GM12865 (cell line): ENCODE measurements at regions not wholly inside any gene's neighbourhood (a gene's known extent, or its start where the extent isn't known, plus 50 kb on each side); places are given as distances from the start of the nearest gene placed in this dataset.

Source experiments
- DNase-seq: peaks from one replicate; pipeline ENCODE4 v3.0.0; 2010; ENCODE audit warnings: low read depth
- H3K4me3 ChIP-seq: 2 replicates; pipeline ENCODE4 v1.5.1; 2011; ENCODE audit warnings: mild to moderate bottlenecking, low read depth, low read length, control low read depth
- TF ChIP-seq, protein P1 (sequence below): IDR thresholded peaks from 2 replicates; pipeline ENCODE4 v1.5.1; 2011; ENCODE audit warnings: low read length, control low read depth, low read depth, inconsistent platforms; ENCODE audit not compliant: insufficient read depth; ENCODE audit errors: missing control alignments

DNA sequence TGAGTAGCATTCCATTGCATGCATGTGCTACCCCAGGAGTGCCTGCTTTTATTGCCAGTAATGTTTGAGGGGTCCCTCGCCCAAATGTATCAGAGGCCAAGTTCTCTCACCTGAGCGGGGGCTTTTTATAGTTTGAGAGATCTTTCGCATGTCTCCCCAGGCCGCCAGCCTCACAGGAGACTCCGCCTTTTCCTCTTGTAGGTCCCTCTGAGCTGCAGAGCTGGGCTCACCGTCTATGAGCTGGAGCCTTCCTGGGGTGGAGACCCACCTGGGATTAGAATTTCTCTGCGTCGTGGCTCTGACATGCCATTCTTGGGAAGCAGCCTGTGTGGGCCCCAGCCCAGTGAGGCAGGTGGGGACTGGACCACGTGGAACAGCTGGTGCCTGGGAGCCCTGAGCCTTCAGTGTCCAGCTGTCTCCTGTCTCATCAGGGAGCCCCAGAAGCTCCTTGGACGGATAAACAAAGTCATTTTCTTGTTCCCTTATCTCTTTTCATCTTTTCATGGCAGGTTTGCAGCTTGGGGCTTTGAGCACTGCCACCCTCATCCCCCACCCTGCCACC, 261.7 kb upstream of the CRY1 start:
- TF ChIP-seq, protein P1, sequence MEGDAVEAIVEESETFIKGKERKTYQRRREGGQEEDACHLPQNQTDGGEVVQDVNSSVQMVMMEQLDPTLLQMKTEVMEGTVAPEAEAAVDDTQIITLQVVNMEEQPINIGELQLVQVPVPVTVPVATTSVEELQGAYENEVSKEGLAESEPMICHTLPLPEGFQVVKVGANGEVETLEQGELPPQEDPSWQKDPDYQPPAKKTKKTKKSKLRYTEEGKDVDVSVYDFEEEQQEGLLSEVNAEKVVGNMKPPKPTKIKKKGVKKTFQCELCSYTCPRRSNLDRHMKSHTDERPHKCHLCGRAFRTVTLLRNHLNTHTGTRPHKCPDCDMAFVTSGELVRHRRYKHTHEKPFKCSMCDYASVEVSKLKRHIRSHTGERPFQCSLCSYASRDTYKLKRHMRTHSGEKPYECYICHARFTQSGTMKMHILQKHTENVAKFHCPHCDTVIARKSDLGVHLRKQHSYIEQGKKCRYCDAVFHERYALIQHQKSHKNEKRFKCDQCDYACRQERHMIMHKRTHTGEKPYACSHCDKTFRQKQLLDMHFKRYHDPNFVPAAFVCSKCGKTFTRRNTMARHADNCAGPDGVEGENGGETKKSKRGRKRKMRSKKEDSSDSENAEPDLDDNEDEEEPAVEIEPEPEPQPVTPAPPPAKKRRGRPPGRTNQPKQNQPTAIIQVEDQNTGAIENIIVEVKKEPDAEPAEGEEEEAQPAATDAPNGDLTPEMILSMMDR = no peak
- no peak overlapping the region for H3K4me3 ChIP-seq
- no peak for DNase-seq

DNA sequence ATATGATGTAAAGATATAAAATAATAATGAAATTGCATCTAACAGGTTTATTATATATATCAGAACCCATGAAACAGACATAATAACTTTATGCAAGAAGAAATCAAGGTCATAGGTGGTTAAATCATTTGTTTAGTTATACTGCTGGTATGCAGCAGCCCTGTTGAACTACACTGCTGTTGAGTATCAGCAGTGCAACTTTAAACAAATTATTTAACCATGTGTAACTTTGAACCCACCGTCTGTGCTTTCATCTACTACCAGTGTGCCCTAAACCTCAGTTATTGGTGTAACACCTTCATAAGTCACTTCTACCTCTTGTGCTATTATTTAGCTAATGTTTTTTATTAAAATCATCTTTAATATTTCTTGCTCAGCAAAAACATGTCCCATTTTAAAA, 262.3 kb upstream of the CRY1 start:
- TF ChIP-seq, protein P1 = no peak
- DNase-seq = no peak

DNA sequence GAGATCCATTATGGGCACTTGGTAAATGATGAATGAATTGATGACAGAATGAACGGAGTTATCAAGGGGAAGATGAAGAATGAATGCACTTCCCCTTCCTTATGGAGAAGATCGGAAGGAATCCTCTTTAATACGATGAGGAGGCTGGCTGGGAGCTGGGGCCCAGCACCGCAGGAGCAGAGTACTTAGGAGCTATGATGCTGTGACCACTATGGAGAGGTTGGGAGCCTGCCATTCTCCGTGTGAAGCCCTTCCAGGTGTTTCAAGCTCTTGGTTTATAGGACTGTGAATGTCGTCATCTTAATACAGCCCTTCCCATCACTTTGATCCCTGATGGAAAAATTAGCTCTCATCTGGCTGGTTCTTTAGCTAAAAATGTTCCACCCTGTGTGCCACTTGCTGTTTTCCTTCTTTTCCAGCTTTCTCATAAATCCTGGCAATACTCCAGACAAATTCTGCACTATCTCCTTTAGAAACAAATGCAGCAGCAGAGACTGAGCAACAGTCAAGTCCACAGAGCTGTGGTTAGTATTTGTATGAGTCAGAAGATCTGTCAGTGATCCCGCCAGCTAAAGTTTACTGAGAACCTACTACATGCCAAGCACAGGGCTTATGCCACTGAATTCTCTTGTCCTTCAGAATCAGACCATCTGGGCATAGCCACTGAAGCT, 263.1 kb upstream of the CRY1 start:
- TF ChIP-seq, protein P1 = no peak
- H3K4me3 ChIP-seq = no peak overlapping the region
- DNase-seq = no peak

More for the DNA sequence above, 262.3 kb upstream of the CRY1 start:
- H3K4me3 ChIP-seq = no peak overlapping the region

DNA sequence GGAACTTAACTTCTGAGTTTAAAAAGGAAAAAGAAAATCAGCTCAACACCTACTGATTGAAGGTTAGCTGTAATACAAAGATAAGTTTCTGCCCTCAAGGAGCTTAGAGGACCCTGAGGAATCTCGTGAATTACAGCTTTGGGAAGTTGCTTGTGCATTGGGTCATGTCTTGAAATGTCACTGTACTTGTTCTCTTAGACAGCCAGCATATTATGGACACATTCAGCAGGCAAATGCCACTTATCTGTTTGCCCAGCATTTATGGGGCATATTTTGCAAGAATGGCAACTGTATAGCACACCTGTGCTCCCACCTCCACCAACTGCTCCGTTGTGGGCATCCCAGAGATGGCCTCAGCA, 263.6 kb upstream of the CRY1 start:
- no peak overlapping the region for H3K4me3 ChIP-seq
- no peak for DNase-seq
- TF ChIP-seq, protein P1 = no peak

DNA sequence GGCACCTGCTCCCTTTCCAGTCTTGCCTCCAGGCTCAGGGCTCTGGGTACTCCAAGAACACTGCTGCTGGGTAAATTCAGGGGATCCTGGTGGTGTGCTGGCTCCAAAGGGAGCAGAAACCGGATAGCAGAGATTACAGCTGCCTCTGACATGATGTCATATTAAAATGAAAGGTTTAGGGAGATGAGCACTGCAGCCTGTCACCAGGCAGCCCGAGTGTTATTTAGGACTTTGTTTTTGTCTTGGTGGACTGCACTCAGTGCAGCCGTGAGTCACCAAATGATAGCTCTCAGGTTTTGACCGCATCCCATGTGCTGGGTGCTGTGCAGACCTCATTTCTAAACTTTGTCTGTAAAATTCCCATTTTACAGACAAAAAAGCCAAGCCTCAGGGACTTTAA, 266.0 kb upstream of the CRY1 start:
- TF ChIP-seq, protein P1 = no peak
- DNase-seq = no peak
- H3K4me3 ChIP-seq = no peak overlapping the region

DNA sequence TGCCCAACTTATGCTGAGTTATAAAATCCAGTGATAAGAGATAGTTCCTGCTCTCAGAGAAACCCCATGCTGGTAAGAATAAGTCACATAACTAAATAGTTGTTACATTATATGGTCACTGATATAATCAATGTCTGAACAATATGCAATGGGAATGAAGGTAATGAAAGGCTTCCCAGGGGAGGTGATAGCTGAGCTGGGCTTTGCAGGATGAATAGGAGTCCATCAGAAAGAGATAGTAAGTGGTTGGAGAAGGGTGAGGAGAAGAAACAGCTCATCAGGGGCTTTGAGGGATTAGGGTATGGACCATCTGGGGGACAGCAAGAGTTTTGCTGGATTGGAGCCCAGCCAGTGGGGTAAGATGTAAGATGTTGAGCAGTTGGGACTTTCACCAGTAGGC, 266.7 kb upstream of the CRY1 start:
- H3K4me3 ChIP-seq = no peak overlapping the region
- no peak for DNase-seq
- TF ChIP-seq, protein P1 = no peak

DNA sequence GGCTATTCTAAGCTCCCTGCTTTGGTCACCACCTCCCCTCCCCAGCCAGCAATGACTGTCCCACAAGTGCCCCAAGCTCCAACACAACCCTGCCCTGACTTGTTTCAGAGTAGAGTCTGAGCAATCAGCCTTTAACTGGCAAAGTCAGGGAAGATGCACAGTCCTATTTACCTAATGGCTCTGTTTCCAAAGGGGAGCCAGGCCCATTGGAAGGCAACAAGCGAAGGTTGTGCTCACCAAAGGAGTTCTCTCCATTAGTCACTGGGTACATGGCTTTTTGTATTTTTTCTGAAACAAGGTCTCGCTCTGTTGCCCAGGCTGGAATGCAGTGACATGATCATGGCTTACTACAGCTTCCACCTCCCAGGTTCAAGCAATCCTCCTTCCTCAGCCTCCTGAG, 267.1 kb upstream of the CRY1 start:
- no peak for DNase-seq
- TF ChIP-seq, protein P1 = no peak

More for the DNA sequence above, 267.1 kb upstream of the CRY1 start:
- H3K4me3 ChIP-seq = no peak overlapping the region
